ENCODE measurements at regions not wholly inside any gene's neighbourhood (a gene's known extent, or its start where the extent isn't known, plus 50 kb on each side); places are given as distances from the start of the nearest gene placed in this dataset.

DNA sequence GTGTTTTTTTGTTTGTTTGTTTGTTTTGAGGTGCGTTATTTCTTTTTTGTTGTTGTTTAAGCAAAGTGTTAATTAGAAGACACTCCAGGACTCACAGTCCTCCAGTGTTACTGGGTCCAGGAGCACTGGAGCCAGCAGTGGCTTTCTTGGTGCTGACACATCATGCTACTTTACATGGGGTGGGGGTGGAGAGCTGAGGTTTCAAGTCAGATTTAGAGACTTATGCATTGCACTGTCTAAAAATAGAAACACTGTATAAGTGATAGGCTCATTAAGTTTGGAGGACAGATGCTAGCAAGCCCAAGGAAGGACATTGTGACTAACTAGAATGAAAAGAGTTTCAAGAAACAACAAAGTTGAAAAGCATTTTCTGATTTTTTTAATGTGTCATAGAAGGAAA, 2209.2 kb downstream of the MAT2B start:
- no peak overlapping the region for H3K9ac ChIP-seq (ENCODE audit: control insufficient read depth, insufficient read depth, low read length)
- intact Hi-C loops (cut with micrococcal nuclease; ENCODE audit: unreplicated experiment) = no loop called here
- H2AFZ ChIP-seq (ENCODE audit: control insufficient read depth, low read depth, low read length) = no peak overlapping the region
- POLR2A ChIA-PET = no interaction called here
- no peaks in the 10 kb centered on the region for H3K79me2 ChIP-seq (ENCODE audit: control insufficient read depth, insufficient read depth, low read length)
- no peak for FAIRE-seq
- H3K4me3 ChIP-seq = no peak overlapping the region
- no peak overlapping the region for H3K4me2 ChIP-seq (ENCODE audit: control insufficient read depth, insufficient read depth)
- 44% methylated on average over 1 of the region's 1 CpG for WGBS (ENCODE audit: insufficient coverage, insufficient replicate concordance, low lambda C conversion rate, missing lambda C conversion rate)
- in situ Hi-C loops (cut with MboI) = no loop called here
- no peaks in the 10 kb centered on the region for H3K27me3 ChIP-seq (replicated peaks in 1 of 2; ENCODE audit: control insufficient read depth in 2 of 2, insufficient read depth in 2 of 2, low read length in 1 of 2)
- ATAC-seq = no peak
- H3K9me3 ChIP-seq (replicated peaks; ENCODE audit: control insufficient read depth, insufficient read depth, low read length) = no peaks in the 10 kb centered on the region
- BruUV-seq (replicated peaks) = no TSS peak
- no peaks in the 10 kb centered on the region for H3K36me3 ChIP-seq (ENCODE audit: control insufficient read depth in 2 of 2, insufficient read depth in 2 of 2, low read length in 1 of 2)
- no peak overlapping the region for H3K27ac ChIP-seq (ENCODE audit: control insufficient read depth, insufficient read depth)
- CTCF ChIA-PET = no interaction called here
- H3K4me1 ChIP-seq (ENCODE audit: control insufficient read depth, insufficient read depth, low read length) = no peaks in the 10 kb centered on the region
- RAD21 ChIA-PET (ENCODE audit: unreplicated experiment) = no interaction called here
- DNase-seq (ENCODE audit: low read depth, low spot score) = no peak
- SMC1A ChIA-PET (ENCODE audit: uncharacterized antibody, unreplicated experiment) = no interaction called here
- no peaks in the 10 kb centered on the region for H4K20me1 ChIP-seq (ENCODE audit: control insufficient read depth, insufficient read depth)
- TF ChIP-seq FOS (IDR thresholded peaks at IDR 0.05; ENCODE audit: borderline replicate concordance, extremely low read depth, insufficient read length) (no peak), NFIC (IDR thresholded peaks at IDR 0.05; ENCODE audit: low read depth, low read length) (no peak), SREBF2 (IDR thresholded peaks at IDR 0.05; ENCODE audit: low read length) (no peak), SIX5 (IDR thresholded peaks at IDR 0.05; ENCODE audit: low read depth, low read length, severe bottlenecking) (no peak), YBX1 (IDR thresholded peaks at IDR 0.05) (no peak), NRF1 (conservative IDR thresholded peaks at IDR 0.05; ENCODE audit: low read depth, low read length) (no peak), HDAC2 (IDR thresholded peaks at IDR 0.05) (no peak), STAT1 (conservative IDR thresholded peaks at IDR 0.05) (no peak), YY1 (IDR thresholded peaks at IDR 0.05; ENCODE audit: low read depth, low read length) (no peak), CBX5 (IDR thresholded peaks at IDR 0.05; ENCODE audit: low read depth) (no peak)
- TF ChIP-seq, protein P1, sequence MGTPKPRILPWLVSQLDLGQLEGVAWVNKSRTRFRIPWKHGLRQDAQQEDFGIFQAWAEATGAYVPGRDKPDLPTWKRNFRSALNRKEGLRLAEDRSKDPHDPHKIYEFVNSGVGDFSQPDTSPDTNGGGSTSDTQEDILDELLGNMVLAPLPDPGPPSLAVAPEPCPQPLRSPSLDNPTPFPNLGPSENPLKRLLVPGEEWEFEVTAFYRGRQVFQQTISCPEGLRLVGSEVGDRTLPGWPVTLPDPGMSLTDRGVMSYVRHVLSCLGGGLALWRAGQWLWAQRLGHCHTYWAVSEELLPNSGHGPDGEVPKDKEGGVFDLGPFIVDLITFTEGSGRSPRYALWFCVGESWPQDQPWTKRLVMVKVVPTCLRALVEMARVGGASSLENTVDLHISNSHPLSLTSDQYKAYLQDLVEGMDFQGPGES (IDR thresholded peaks at IDR 0.05) = no peak
- TF ChIP-seq, protein P2, sequence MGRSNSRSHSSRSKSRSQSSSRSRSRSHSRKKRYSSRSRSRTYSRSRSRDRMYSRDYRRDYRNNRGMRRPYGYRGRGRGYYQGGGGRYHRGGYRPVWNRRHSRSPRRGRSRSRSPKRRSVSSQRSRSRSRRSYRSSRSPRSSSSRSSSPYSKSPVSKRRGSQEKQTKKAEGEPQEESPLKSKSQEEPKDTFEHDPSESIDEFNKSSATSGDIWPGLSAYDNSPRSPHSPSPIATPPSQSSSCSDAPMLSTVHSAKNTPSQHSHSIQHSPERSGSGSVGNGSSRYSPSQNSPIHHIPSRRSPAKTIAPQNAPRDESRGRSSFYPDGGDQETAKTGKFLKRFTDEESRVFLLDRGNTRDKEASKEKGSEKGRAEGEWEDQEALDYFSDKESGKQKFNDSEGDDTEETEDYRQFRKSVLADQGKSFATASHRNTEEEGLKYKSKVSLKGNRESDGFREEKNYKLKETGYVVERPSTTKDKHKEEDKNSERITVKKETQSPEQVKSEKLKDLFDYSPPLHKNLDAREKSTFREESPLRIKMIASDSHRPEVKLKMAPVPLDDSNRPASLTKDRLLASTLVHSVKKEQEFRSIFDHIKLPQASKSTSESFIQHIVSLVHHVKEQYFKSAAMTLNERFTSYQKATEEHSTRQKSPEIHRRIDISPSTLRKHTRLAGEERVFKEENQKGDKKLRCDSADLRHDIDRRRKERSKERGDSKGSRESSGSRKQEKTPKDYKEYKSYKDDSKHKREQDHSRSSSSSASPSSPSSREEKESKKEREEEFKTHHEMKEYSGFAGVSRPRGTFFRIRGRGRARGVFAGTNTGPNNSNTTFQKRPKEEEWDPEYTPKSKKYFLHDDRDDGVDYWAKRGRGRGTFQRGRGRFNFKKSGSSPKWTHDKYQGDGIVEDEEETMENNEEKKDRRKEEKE (IDR thresholded peaks at IDR 0.05) = no peak
- TF ChIP-seq, protein P3, sequence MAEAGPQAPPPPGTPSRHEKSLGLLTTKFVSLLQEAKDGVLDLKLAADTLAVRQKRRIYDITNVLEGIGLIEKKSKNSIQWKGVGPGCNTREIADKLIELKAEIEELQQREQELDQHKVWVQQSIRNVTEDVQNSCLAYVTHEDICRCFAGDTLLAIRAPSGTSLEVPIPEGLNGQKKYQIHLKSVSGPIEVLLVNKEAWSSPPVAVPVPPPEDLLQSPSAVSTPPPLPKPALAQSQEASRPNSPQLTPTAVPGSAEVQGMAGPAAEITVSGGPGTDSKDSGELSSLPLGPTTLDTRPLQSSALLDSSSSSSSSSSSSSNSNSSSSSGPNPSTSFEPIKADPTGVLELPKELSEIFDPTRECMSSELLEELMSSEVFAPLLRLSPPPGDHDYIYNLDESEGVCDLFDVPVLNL (IDR thresholded peaks at IDR 0.05; ENCODE audit: low read depth, low read length) = no peak
- TF ChIP-seq, protein P4, sequence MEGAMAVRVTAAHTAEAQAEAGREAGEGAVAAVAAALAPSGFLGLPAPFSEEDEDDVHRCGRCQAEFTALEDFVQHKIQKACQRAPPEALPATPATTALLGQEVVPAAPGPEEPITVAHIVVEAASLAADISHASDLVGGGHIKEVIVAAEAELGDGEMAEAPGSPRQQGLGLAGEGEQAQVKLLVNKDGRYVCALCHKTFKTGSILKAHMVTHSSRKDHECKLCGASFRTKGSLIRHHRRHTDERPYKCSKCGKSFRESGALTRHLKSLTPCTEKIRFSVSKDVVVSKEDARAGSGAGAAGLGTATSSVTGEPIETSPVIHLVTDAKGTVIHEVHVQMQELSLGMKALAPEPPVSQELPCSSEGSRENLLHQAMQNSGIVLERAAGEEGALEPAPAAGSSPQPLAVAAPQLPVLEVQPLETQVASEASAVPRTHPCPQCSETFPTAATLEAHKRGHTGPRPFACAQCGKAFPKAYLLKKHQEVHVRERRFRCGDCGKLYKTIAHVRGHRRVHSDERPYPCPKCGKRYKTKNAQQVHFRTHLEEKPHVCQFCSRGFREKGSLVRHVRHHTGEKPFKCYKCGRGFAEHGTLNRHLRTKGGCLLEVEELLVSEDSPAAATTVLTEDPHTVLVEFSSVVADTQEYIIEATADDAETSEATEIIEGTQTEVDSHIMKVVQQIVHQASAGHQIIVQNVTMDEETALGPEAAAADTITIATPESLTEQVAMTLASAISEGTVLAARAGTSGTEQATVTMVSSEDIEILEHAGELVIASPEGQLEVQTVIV (IDR thresholded peaks at IDR 0.05; ENCODE audit: borderline replicate concordance, partially characterized antibody) = no peak
- TF ChIP-seq, protein P5, sequence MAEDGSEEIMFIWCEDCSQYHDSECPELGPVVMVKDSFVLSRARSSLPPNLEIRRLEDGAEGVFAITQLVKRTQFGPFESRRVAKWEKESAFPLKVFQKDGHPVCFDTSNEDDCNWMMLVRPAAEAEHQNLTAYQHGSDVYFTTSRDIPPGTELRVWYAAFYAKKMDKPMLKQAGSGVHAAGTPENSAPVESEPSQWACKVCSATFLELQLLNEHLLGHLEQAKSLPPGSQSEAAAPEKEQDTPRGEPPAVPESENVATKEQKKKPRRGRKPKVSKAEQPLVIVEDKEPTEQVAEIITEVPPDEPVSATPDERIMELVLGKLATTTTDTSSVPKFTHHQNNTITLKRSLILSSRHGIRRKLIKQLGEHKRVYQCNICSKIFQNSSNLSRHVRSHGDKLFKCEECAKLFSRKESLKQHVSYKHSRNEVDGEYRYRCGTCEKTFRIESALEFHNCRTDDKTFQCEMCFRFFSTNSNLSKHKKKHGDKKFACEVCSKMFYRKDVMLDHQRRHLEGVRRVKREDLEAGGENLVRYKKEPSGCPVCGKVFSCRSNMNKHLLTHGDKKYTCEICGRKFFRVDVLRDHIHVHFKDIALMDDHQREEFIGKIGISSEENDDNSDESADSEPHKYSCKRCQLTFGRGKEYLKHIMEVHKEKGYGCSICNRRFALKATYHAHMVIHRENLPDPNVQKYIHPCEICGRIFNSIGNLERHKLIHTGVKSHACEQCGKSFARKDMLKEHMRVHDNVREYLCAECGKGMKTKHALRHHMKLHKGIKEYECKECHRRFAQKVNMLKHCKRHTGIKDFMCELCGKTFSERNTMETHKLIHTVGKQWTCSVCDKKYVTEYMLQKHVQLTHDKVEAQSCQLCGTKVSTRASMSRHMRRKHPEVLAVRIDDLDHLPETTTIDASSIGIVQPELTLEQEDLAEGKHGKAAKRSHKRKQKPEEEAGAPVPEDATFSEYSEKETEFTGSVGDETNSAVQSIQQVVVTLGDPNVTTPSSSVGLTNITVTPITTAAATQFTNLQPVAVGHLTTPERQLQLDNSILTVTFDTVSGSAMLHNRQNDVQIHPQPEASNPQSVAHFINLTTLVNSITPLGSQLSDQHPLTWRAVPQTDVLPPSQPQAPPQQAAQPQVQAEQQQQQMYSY (CRISPR knock-in tag; IDR thresholded peaks at IDR 0.05) = no peak

All from GM12878 (cell line).